ENCODE measurements at regions not wholly inside any gene's neighbourhood (a gene's known extent, or its start where the extent isn't known, plus 50 kb on each side); places are given as distances from the start of the nearest gene placed in this dataset.
A peak's percentile ranks its signal among the peaks of the same experiment; 100 is the strongest.
"Not testable (repeated sequence)": the region's sequence is repeated elsewhere in the genome, so short reads cannot be mapped to it uniquely, and the experiment has no call there.

GRCh38 chr11:14573539-14574057 lies 53.4 kb upstream of the PSMA1 start:
- DNase-seq (ENCODE audit: low read depth) = not testable (repeated sequence)

- DNase-seq (ENCODE audit: low read depth) = no peak
Observed at GRCh38 chr11:14577292-14577691, 57.1 kb upstream of the PSMA1 start.

- no peak for DNase-seq (ENCODE audit: low read depth)
Observed at GRCh38 chr11:14577835-14578529, 57.8 kb upstream of the PSMA1 start.

GRCh38 chr11:14578541-14578956 lies 58.4 kb upstream of the PSMA1 start:
- peak; percentile 36 for DNase-seq (ENCODE audit: low read depth)

GRCh38 chr11:14579646-14580045 lies 59.5 kb upstream of the PSMA1 start:
- DNase-seq (ENCODE audit: low read depth) = no peak

- no peak for DNase-seq (ENCODE audit: low read depth)
Observed at GRCh38 chr11:14582793-14583192, 60.8 kb upstream of the PDE3B start.

GRCh38 chr11:14583252-14584034 lies 60.2 kb upstream of the PDE3B start:
- DNase-seq (ENCODE audit: low read depth) = no peak

GRCh38 chr11:14584035-14584363 lies 59.6 kb upstream of the PDE3B start:
- DNase-seq (ENCODE audit: low read depth) = no peak

- no peak for DNase-seq (ENCODE audit: low read depth)
Observed at GRCh38 chr11:14584595-14584994, 59.0 kb upstream of the PDE3B start.

GRCh38 chr11:14585438-14585837 lies 58.2 kb upstream of the PDE3B start:
- DNase-seq (ENCODE audit: low read depth) = no peak

GRCh38 chr11:14587258-14587657 lies 56.3 kb upstream of the PDE3B start:
- DNase-seq (ENCODE audit: low read depth) = no peak

GRCh38 chr11:14588681-14589080 lies 54.9 kb upstream of the PDE3B start:
- DNase-seq (ENCODE audit: low read depth) = no peak

- no peak for DNase-seq (ENCODE audit: low read depth)
Observed at GRCh38 chr11:14589421-14589820, 54.2 kb upstream of the PDE3B start.

- DNase-seq (ENCODE audit: low read depth) = not testable (repeated sequence)
Observed at GRCh38 chr11:14591046-14591445, 52.6 kb upstream of the PDE3B start.

- DNase-seq (ENCODE audit: low read depth) = no peak
Observed at GRCh38 chr11:14593671-14594070, 49.9 kb upstream of the PDE3B start.
